Fibroblast of mammary gland (primary cell): ENCODE measurements at regions not wholly inside any gene's neighbourhood (a gene's known extent, or its start where the extent isn't known, plus 50 kb on each side); places are given as distances from the start of the nearest gene placed in this dataset.

Experiments
- DNase-seq: peaks from one replicate; pipeline ENCODE4 v3.0.0-alpha.2; 2010; ENCODE audit warnings: low read depth
- H3K4me3 ChIP-seq: 2 replicates; pipeline ENCODE4 v1.5.1; 2011; ENCODE audit warnings: low read depth, mild to moderate bottlenecking, low read length, moderate library complexity; ENCODE audit not compliant: control insufficient read depth
- TF ChIP-seq, protein P1 (sequence below): conservative IDR thresholded peaks from 2 replicates; pipeline ENCODE4 v1.5.1; 2011; ENCODE audit warnings: low read depth, low read length, inconsistent platforms; ENCODE audit not compliant: control insufficient read depth, insufficient read depth

DNA sequence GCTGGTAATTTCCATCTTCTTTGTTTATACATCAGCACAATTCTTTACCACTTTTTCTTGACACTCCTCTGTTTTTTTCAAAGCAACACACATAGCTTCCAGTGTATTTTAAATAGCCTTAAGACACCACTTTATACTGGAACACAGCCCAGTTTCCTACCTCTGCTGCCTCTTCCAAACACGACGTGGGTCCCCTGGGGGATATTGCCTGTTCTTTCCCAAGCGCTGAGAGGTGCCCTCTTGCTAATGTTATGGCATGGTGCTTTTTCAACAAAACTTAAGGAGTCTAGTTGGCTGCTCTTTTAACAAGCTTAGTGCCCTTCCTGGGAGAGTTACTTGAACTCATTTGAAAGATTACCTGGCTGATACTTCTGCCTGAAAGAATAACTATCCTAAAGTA lies 112.7 kb downstream of the OLFM4 start:
- no peak overlapping the region for H3K4me3 ChIP-seq
- TF ChIP-seq, protein P1, sequence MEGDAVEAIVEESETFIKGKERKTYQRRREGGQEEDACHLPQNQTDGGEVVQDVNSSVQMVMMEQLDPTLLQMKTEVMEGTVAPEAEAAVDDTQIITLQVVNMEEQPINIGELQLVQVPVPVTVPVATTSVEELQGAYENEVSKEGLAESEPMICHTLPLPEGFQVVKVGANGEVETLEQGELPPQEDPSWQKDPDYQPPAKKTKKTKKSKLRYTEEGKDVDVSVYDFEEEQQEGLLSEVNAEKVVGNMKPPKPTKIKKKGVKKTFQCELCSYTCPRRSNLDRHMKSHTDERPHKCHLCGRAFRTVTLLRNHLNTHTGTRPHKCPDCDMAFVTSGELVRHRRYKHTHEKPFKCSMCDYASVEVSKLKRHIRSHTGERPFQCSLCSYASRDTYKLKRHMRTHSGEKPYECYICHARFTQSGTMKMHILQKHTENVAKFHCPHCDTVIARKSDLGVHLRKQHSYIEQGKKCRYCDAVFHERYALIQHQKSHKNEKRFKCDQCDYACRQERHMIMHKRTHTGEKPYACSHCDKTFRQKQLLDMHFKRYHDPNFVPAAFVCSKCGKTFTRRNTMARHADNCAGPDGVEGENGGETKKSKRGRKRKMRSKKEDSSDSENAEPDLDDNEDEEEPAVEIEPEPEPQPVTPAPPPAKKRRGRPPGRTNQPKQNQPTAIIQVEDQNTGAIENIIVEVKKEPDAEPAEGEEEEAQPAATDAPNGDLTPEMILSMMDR = no peak
- DNase-seq = no peak

DNA sequence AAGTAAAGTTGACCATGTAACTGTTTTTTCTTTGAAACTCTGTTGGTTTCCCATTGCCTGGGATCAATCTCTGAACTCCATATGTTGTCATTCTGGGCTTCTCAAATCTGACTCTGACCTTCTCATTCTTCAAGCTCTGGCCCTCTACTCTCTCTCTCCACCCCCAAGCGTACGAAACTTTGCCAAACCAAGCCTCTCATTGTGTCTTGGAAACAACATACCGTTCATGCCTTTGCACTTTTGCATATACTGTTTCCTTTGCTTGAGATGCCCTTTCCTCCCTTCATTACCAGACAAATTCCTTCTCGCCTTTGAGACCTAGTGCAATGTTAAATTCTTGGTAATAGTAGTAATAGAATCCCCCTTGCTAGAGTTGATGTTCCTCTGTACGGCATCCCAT lies 113.7 kb downstream of the OLFM4 start:
- TF ChIP-seq, protein P1 = no peak
- DNase-seq = no peak
- H3K4me3 ChIP-seq = no peak overlapping the region

DNA sequence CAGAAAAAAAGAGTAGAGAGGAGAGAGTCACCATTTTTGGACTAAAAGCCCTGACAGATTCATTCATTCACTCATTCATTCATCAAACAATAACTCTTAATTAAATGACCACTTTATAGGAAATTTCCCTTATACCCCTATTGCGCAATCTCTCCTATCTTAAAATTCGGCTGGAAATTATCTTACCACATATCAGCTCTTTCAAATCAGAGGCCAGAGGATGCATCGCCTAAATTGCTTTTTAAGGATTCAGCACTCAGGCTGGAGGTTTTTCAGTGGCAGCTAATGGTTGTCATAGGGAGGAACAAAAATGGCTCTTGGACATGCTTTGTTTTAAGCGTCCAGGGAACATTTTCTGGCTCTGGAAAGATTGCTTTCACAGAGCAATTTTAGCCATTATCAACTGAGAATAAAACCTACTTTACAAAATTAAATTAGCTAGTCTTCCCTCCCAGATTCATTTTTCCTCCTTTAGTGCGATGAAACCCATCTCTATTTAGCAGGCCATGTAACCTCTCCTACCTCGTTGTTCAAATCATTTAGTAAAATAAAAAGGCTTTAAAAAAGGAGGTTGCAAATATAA lies 115.2 kb downstream of the OLFM4 start:
- H3K4me3 ChIP-seq = no peak overlapping the region
- TF ChIP-seq, protein P1 = no peak
- DNase-seq = no peak

DNA sequence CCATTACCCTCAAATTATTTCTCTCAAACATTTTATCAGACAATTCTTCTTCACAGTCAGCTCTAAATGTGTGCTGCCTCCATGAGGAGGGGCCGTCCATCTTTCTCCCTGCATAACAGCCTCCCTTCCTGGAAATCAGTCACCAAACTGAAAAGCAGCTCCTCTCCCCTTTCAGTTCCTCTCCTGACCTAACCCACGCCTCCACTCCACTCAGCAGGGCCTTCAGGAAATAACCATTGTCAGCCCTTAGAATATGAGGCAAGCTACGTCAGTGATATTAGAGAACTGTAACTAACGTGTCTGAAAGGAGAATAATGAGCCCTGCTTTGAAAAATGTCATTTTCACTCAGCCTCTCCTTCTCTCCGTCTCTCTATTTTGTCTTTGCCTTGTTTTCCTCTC lies 116.2 kb downstream of the OLFM4 start:
- no peak for DNase-seq
- no peak overlapping the region for H3K4me3 ChIP-seq
- TF ChIP-seq, protein P1 = no peak

DNA sequence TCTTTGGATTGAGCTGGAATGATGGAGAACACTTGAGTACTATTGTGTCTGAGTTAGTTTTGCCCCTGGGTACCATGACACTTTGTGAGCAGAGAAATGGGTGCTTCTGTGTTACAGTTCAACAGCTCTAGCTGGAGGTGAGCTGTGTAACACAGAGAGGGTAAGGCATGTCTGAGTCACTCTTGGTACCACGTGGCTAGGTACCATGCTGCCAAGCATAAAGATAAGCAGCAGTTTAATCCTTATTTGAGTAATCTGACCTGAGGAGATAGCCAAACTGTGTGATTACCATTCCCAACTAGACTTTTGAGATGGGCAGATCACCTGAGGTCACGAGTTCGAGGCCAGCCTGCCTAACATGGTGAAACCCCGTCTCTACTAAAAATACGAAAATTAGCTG lies 122.0 kb downstream of the OLFM4 start:
- H3K4me3 ChIP-seq = no peak overlapping the region
- no peak for DNase-seq
- TF ChIP-seq, protein P1 = no peak

DNA sequence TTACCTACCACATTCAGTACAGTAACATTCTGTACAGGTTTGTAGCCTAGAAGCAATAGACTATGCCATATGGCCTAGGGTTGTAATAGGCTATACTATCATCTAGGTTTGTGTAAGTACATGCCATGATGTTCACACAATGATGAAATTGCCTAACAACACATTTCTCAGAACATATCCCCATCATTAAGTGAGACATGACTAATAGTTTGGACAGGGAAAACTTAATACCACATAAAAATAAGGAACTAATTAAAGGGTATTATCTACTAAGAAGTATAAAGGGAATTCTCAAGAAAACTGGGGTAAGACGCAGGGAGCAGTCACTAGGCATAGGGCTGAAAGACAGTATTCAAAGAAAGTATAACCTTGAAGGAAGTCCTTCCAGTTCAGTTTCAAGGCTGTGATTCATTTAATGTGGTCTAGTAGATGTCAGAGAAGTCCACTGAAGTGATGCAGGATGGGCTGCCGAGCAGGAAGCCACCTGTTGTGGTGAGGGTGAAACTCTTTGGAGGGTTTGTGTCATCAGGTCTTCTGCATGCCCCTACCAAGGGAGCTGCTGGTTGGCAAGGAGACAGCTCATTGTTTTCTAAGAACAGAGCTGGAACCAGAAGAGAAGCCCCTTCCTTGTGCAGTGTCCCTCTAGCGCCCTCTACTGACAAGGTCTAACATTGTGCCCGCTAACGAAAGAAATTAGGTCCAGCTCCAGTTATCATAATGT lies 122.9 kb downstream of the OLFM4 start:
- DNase-seq = peak; percentile 50
- TF ChIP-seq, protein P1 = peak; percentile 84
- no peak overlapping the region for H3K4me3 ChIP-seq
